MM.1S (cell line): ENCODE measurements at regions not wholly inside any gene's neighbourhood (a gene's known extent, or its start where the extent isn't known, plus 50 kb on each side); places are given as distances from the start of the nearest gene placed in this dataset.

Experiments used
- DNase-seq: peaks from one replicate; pipeline ENCODE4 v3.0.0-alpha.2; 2015
- H2AFZ ChIP-seq: fragments of 300-600 bp; sonication (generic); 2 replicates; pipeline ENCODE4 v1.6.0; 2016; ENCODE audit warnings: antibody characterized with exemption, low read length
- H3F3A ChIP-seq: fragments of 300-600 bp; sonication (generic); 2 replicates; pipeline ENCODE4 v1.6.1; 2016; ENCODE audit warnings: mild to moderate bottlenecking, antibody characterized with exemption, low read length, moderate library complexity, mixed read lengths; ENCODE audit not compliant: insufficient read depth
- H3K27ac ChIP-seq: fragments of 300-600 bp; sonication (generic); 2 replicates; pipeline ENCODE4 v1.5.1; 2016; ENCODE audit warnings: mild to moderate bottlenecking, low read length
- H3K27me3 ChIP-seq: fragments of 300-600 bp; sonication (generic); replicated peaks from 2 replicates; pipeline ENCODE4 v1.6.0; 2016; ENCODE audit warnings: low read length; ENCODE audit not compliant: insufficient read depth
- H3K36me3 ChIP-seq: fragments of 300-600 bp; sonication (generic); replicated peaks from 2 replicates; pipeline ENCODE4 v1.6.1; 2016; ENCODE audit warnings: mild to moderate bottlenecking, low read length, mixed read lengths; ENCODE audit not compliant: insufficient read depth
- H3K4me1 ChIP-seq: fragments of 300-600 bp; sonication (generic); 2 replicates; pipeline ENCODE4 v1.6.1; 2016; ENCODE audit warnings: low read length, mixed read lengths
- H3K4me2 ChIP-seq: fragments of 300-600 bp; sonication (generic); 2 replicates; pipeline ENCODE4 v1.6.0; 2016; ENCODE audit warnings: low read depth, low read length
- H3K4me3 ChIP-seq: fragments of 300-600 bp; sonication (generic); 2 replicates; pipeline ENCODE4 v1.5.1; 2016; ENCODE audit warnings: low read length, mixed read lengths
- H3K79me2 ChIP-seq: fragments of 300-600 bp; sonication (generic); 2 replicates; pipeline ENCODE4 v1.6.1; 2016; ENCODE audit warnings: mixed run types, low read length, mixed read lengths
- H3K9ac ChIP-seq: fragments of 300-600 bp; sonication (generic); 2 replicates; pipeline ENCODE4 v1.6.1; 2016; ENCODE audit warnings: low read length, mixed read lengths
- H3K9me2 ChIP-seq: fragments of 300-600 bp; sonication (generic); replicated peaks from 2 replicates; pipeline ENCODE4 v1.6.1; 2016; ENCODE audit warnings: mild to moderate bottlenecking, low read length, mixed read lengths; ENCODE audit not compliant: insufficient read depth
- H3K9me3 ChIP-seq: fragments of 300-600 bp; sonication (generic); replicated peaks from 2 replicates; pipeline ENCODE4 v1.6.1; 2016; ENCODE audit warnings: mild to moderate bottlenecking, low read length, mixed read lengths; ENCODE audit not compliant: insufficient read depth
- H4K20me1 ChIP-seq: fragments of 300-600 bp; sonication (generic); 2 replicates; pipeline ENCODE4 v1.6.1; 2016; ENCODE audit warnings: mild to moderate bottlenecking, low read length, moderate library complexity, mixed read lengths; ENCODE audit not compliant: insufficient read depth
- EZH2 ChIP-seq: fragments of 300-600 bp; sonication (generic); optimal IDR thresholded peaks from 2 replicates; pipeline ENCODE3; 2017; ENCODE audit warnings: low read depth, mild to moderate bottlenecking, antibody characterized with exemption, low read length, mixed read lengths
- EZH2phosphoT487 ChIP-seq: fragments of 300-600 bp; sonication (generic); IDR thresholded peaks from 2 replicates; pipeline ENCODE4 v1.6.1; 2018; ENCODE audit warnings: antibody characterized with exemption, low read length
- TF ChIP-seq, protein P1 (sequence below): fragments of 300-600 bp; sonication (generic); IDR thresholded peaks from 2 replicates; pipeline ENCODE4 v1.5.1; 2016; ENCODE audit warnings: antibody characterized with exemption, low read length, mixed read lengths

- TF ChIP-seq EZH2phosphoT487 (no peak), EZH2 (no peak)
- TF ChIP-seq, protein P1, sequence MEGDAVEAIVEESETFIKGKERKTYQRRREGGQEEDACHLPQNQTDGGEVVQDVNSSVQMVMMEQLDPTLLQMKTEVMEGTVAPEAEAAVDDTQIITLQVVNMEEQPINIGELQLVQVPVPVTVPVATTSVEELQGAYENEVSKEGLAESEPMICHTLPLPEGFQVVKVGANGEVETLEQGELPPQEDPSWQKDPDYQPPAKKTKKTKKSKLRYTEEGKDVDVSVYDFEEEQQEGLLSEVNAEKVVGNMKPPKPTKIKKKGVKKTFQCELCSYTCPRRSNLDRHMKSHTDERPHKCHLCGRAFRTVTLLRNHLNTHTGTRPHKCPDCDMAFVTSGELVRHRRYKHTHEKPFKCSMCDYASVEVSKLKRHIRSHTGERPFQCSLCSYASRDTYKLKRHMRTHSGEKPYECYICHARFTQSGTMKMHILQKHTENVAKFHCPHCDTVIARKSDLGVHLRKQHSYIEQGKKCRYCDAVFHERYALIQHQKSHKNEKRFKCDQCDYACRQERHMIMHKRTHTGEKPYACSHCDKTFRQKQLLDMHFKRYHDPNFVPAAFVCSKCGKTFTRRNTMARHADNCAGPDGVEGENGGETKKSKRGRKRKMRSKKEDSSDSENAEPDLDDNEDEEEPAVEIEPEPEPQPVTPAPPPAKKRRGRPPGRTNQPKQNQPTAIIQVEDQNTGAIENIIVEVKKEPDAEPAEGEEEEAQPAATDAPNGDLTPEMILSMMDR: no peak
- H3K4me2 ChIP-seq: no peak overlapping the region
- H3K27ac ChIP-seq: no peak overlapping the region
- no peaks in the 10 kb centered on the region for H3K9me2 ChIP-seq
- H3K4me3 ChIP-seq: no peak overlapping the region
- no peaks in the 10 kb centered on the region for H3K36me3 ChIP-seq
- H4K20me1 ChIP-seq: no peaks in the 10 kb centered on the region
- no peaks in the 10 kb centered on the region for H3K27me3 ChIP-seq
- H2AFZ ChIP-seq: no peak overlapping the region
- no peak for DNase-seq
- H3K4me1 ChIP-seq: no peaks in the 10 kb centered on the region
- H3K79me2 ChIP-seq: no peaks in the 10 kb centered on the region
- no peaks in the 10 kb centered on the region for H3F3A ChIP-seq
- no peak overlapping the region for H3K9ac ChIP-seq
- H3K9me3 ChIP-seq: no peaks in the 10 kb centered on the region
Observed at GRCh38 chr2:156826341-156826933, 390.3 kb downstream of the GPD2 start.

DNA sequence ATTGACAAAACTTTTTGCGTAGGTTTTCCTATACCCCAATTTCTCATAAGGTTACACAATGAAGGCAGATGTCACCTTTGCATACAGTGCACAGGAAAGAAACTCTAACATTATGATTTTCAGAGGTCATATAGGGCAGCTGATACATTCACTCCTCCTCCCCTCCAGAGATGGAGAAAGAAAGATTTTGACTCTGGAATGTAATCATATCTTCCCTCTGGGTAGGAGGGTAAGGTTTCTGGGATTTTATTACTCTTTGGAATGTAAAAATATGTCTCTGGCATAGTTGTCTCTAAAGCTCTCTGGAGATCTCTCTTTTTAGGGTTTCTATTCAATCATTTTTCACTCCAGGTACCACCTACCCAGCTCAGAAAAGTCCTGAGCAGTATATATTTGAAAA lies 398.3 kb downstream of the GPD2 start:
- Histone ChIP-seq H3K9me2 (no peaks in the 10 kb centered on the region), H3K9me3 (no peaks in the 10 kb centered on the region), H3K36me3 (no peaks in the 10 kb centered on the region), H3K79me2 (no peaks in the 10 kb centered on the region), H3K27ac (no peak overlapping the region), H3K4me1 (no peaks in the 10 kb centered on the region), H3F3A (no peaks in the 10 kb centered on the region), H3K4me2 (no peak overlapping the region), H2AFZ (no peak overlapping the region), H3K4me3 (no peak overlapping the region), H4K20me1 (no peaks in the 10 kb centered on the region), H3K9ac (no peak overlapping the region), H3K27me3 (no peaks in the 10 kb centered on the region)
- DNase-seq: no peak
- TF ChIP-seq, protein P1: no peak
- TF ChIP-seq EZH2 (no peak), EZH2phosphoT487 (no peak)

DNA sequence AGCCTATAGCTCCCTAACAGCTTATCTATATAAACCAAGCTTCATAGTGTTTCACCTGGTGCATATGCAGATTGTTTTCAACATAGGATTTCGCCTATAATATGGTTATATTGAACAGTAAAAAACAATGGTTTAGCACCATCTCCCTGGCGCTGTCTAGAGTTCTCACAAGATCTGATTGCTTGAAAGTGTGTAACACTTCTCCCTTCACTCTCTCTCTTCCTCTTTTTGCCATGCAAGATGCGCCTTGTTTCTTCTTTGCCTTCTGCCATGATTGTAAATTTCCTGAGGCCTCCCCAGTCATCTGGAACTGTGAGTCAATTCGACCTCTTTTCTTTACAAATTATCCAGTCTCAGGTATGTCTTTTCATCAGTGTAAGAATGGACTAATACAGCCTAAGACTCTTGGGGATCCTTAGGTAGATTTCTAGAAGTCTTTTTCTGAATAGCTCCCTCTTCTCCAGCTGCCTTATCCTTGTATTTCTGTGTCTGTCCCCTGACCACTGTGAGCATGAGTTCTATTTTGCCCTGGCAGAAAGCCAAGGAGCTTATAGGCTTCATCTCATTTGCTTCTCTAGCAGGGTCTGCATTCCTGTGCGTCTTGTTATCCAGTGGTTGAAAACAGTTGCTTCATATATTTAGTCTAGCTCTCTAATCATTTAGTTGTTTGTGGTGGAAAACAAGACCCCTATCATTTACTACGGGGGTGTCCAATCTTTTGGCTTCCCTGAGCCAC lies 401.6 kb downstream of the GPD2 start:
- H3K4me1 ChIP-seq: peaks cover 9% of the 10 kb centered on the region
- H3F3A ChIP-seq: peaks cover 4% of the 10 kb centered on the region; the same call in 1 of the 2 replicates
- no peak overlapping the region for H3K27ac ChIP-seq
- H2AFZ ChIP-seq: no peak overlapping the region
- no peak overlapping the region for H3K4me3 ChIP-seq
- no peaks in the 10 kb centered on the region for H3K27me3 ChIP-seq
- no peaks in the 10 kb centered on the region for H3K79me2 ChIP-seq
- no peaks in the 10 kb centered on the region for H3K9me2 ChIP-seq
- H3K36me3 ChIP-seq: no peaks in the 10 kb centered on the region
- no peaks in the 10 kb centered on the region for H4K20me1 ChIP-seq
- no peak overlapping the region for H3K9ac ChIP-seq
- TF ChIP-seq EZH2: no peak
- TF ChIP-seq, protein P1: no peak
- no peak for TF ChIP-seq EZH2phosphoT487
- no peak for DNase-seq
- no peaks in the 10 kb centered on the region for H3K9me3 ChIP-seq
- H3K4me2 ChIP-seq: no peak overlapping the region
